HepG2 (cell line): ENCODE measurements at regions not wholly inside any gene's neighbourhood (a gene's known extent, or its start where the extent isn't known, plus 50 kb on each side); places are given as distances from the start of the nearest gene placed in this dataset.

Experiments used
- ATAC-seq: fragments of 200-7000 bp; cut with Tn5 transposase; 3 replicates; pipeline ENCODE4 v1.9.1; 2020; ENCODE audit warnings: mild to moderate bottlenecking, moderate library complexity
- BruUV-seq: library from RNA; stranded (reverse); fragments of 400-500 nt; replicated peaks from 2 replicates; lab custom pipeline; 2021; lab: Mats Ljungman, UMichigan
- CTCF ChIA-PET: fragments of 300-600 bp; formaldehyde crosslinking; extraction: SDS; loops from one replicate; lab custom pipeline; 2021; ENCODE audit warnings: low total read pairs, inconsistent platforms, low intra/inter-chr PET ratio; lab: Yijun Ruan, JAX
- POLR2A ChIA-PET: fragments of 350-600 bp; sonication (Branson Sonifier 250); formaldehyde crosslinking; loops from one replicate; lab custom pipeline; 2020; ENCODE audit warnings: antibody characterized with exemption, inconsistent platforms; lab: Yijun Ruan, JAX
- DNase-seq: peaks from one replicate; pipeline ENCODE4 v3.0.0-alpha.2; 2015; ENCODE audit warnings: low spot score
- FAIRE-seq: peaks from 3 replicates; lab custom pipeline; 2011; peaks lifted over from hg19 to GRCh38; lab: Jason Lieb, UNC
- H2AFZ ChIP-seq: one replicate; pipeline ENCODE4 v1.6.1; 2011; ENCODE audit warnings: low read length, inconsistent platforms
- H3K27ac ChIP-seq: fragments of 300-600 bp; 3 replicates; pipeline ENCODE4 v1.8.0; 2011; ENCODE audit warnings: mixed run types, mild to moderate bottlenecking, mixed read lengths, low read length, inconsistent platforms; ENCODE audit not compliant: insufficient read depth; ENCODE audit errors: extremely low read length
- H3K27me3 ChIP-seq, 2 experiments: fragments of 200-600 bp in 1 of 2; 2 replicates in 1 of 2; 3 replicates in 1 of 2; pipeline versions ENCODE4 v1.6.0 to v1.8.0; 2011; ENCODE audit warnings: low read length in 2 of 2, mild to moderate bottlenecking in 2 of 2, moderate library complexity in 2 of 2, inconsistent platforms in 1 of 2; ENCODE audit not compliant: insufficient read depth in 2 of 2, control insufficient read depth in 1 of 2
- H3K36me3 ChIP-seq, 2 experiments: fragments of 200-600 bp in 1 of 2; replicated peaks in 1 of 2; 2 replicates in 1 of 2; 3 replicates in 1 of 2; pipeline versions ENCODE4 v1.5.1 to v1.8.0; 2011; ENCODE audit warnings: low read length in 2 of 2, inconsistent platforms in 1 of 2; ENCODE audit not compliant: insufficient read depth in 2 of 2, control insufficient read depth in 1 of 2
- H3K4me1 ChIP-seq: 2 replicates; pipeline ENCODE4 v1.5.1; 2012; ENCODE audit warnings: low read length, inconsistent platforms; ENCODE audit not compliant: insufficient read depth
- H3K4me2 ChIP-seq: 2 replicates; pipeline ENCODE4 v1.6.0; 2011; ENCODE audit warnings: low read depth, low read length, inconsistent platforms
- H3K4me3 ChIP-seq, 3 experiments: fragments of 200-600 bp in 1 of 3; sonication (generic), shearing (Covaris generic) in 1 of 3; replicated peaks in 1 of 3; 2 replicates each; pipeline ENCODE4 v1.5.1; 2011 to 2016; ENCODE audit warnings: low read length in 3 of 3, inconsistent platforms in 2 of 3, low read depth in 2 of 3, mild to moderate bottlenecking in 2 of 3, control low read depth in 1 of 3, mixed read lengths in 1 of 3; ENCODE audit not compliant: insufficient read depth in 1 of 3
- H3K79me2 ChIP-seq: one replicate; pipeline ENCODE4 v1.6.1; 2011; ENCODE audit warnings: low read length, inconsistent platforms; ENCODE audit not compliant: insufficient read depth
- H3K9ac ChIP-seq: 2 replicates; pipeline ENCODE4 v1.6.0; 2011; ENCODE audit warnings: mild to moderate bottlenecking, low read depth, low read length, inconsistent platforms; ENCODE audit not compliant: insufficient read depth
- H3K9me3 ChIP-seq: 2 replicates; pipeline ENCODE4 v1.5.1; 2012; ENCODE audit warnings: mild to moderate bottlenecking, low read length
- H4K20me1 ChIP-seq: 2 replicates; pipeline ENCODE4 v1.6.0; 2011; ENCODE audit warnings: inconsistent platforms, mild to moderate bottlenecking, low read length, moderate library complexity; ENCODE audit not compliant: insufficient read depth
- EHMT2 ChIP-seq: fragments of 200-600 bp; sonication (generic); IDR thresholded peaks from 2 replicates; pipeline ENCODE4 v1.7.0; 2017; ENCODE audit warnings: antibody characterized with exemption, low read depth, low read length, borderline replicate concordance
- FOXC1 ChIP-seq: sonication (generic); formaldehyde crosslinking; IDR thresholded peaks from 2 replicates; pipeline ENCODE4 v1.8.0; 2022; ENCODE audit warnings: mild to moderate bottlenecking, missing genetic modification reagents, borderline replicate concordance
- FOXP4 ChIP-seq: sonication (generic); formaldehyde crosslinking; IDR thresholded peaks from 2 replicates; pipeline ENCODE4 v1.4.0; 2020; ENCODE audit warnings: missing genetic modification reagents
- GFI1 ChIP-seq: sonication (generic); formaldehyde crosslinking; IDR thresholded peaks from 2 replicates; pipeline ENCODE4 v1.5.0; 2020; ENCODE audit warnings: missing genetic modification reagents, mild to moderate bottlenecking, borderline replicate concordance
- GRHL1 ChIP-seq: sonication (generic); formaldehyde crosslinking; conservative IDR thresholded peaks from 2 replicates; pipeline ENCODE4 v1.8.0; 2022; ENCODE audit warnings: missing genetic modification reagents
- HCFC1 ChIP-seq: fragments of 150-350 bp; IDR thresholded peaks from 2 replicates; pipeline ENCODE4 v1.6.1; 2014; ENCODE audit warnings: low read depth, low read length
- HNF4G ChIP-seq, 2 experiments: sonication (generic) in 1 of 2; formaldehyde crosslinking in 1 of 2; IDR thresholded peaks; 2 replicates each; pipeline versions ENCODE4 v1.4.0 to v1.6.1; 2011 to 2020; ENCODE audit warnings: borderline replicate concordance in 2 of 2, low read depth in 2 of 2, mild to moderate bottlenecking in 2 of 2, low read length in 1 of 2, missing genetic modification reagents in 1 of 2, moderate library complexity in 1 of 2
- MLXIP ChIP-seq: sonication (generic); formaldehyde crosslinking; IDR thresholded peaks from 2 replicates; pipeline ENCODE4 v1.9.0; 2021; ENCODE audit warnings: missing genetic modification reagents, borderline replicate concordance
- RNF2 ChIP-seq: fragments of 450-650 bp; conservative IDR thresholded peaks from 2 replicates; pipeline ENCODE4 v1.6.1; 2016; ENCODE audit warnings: low read depth
- SNAI1 ChIP-seq: sonication (generic); formaldehyde crosslinking; IDR thresholded peaks from 2 replicates; pipeline ENCODE4 v1.5.0; 2020; ENCODE audit warnings: mild to moderate bottlenecking, missing genetic modification reagents, borderline replicate concordance
- SRSF9 ChIP-seq: fragments of 200-400 bp; formaldehyde crosslinking; IDR thresholded peaks from 2 replicates; pipeline ENCODE4 v1.6.1; 2018; ENCODE audit warnings: borderline replicate concordance, mild to moderate bottlenecking, low read depth, low read length; ENCODE audit not compliant: insufficient read depth, poor library complexity, severe bottlenecking
- TFAP4 ChIP-seq: sonication (generic); IDR thresholded peaks from 2 replicates; pipeline ENCODE4 v1.6.1; 2016; ENCODE audit warnings: low read depth, borderline replicate concordance
- ZNF484 ChIP-seq: sonication (generic); formaldehyde crosslinking; IDR thresholded peaks from 2 replicates; pipeline ENCODE4 v1.5.1; 2020; ENCODE audit warnings: mild to moderate bottlenecking, low read depth, missing genetic modification reagents, borderline replicate concordance
- ZNF564 ChIP-seq: sonication (generic); formaldehyde crosslinking; IDR thresholded peaks from 2 replicates; pipeline ENCODE4 v1.8.1; 2023; ENCODE audit warnings: mild to moderate bottlenecking, missing genetic modification reagents
- ZNF766 ChIP-seq: sonication (generic); formaldehyde crosslinking; IDR thresholded peaks from 2 replicates; pipeline ENCODE4 v1.5.0; 2020; ENCODE audit warnings: missing genetic modification reagents, borderline replicate concordance
- ZSCAN12 ChIP-seq: sonication (generic); formaldehyde crosslinking; IDR thresholded peaks from 2 replicates; pipeline ENCODE4 v1.9.0; 2021; ENCODE audit warnings: mild to moderate bottlenecking, missing genetic modification reagents
- ZSCAN30 ChIP-seq: sonication (generic); formaldehyde crosslinking; IDR thresholded peaks from 2 replicates; pipeline ENCODE4 v1.5.0; 2020; ENCODE audit warnings: mild to moderate bottlenecking, missing genetic modification reagents
- in situ Hi-C: cut with HindIII; loops from 2 replicates; pipeline ENCODE4 v1.10.0; 2017; ENCODE audit warnings: low pct_unique_long_range_greater_than_20kb; ENCODE audit not compliant: extremely low pct_ligation_motif_present
- intact Hi-C: fragments of 100-400 bp; cut with micrococcal nuclease; formaldehyde crosslinking; loops from one replicate; pipeline ENCODE4 v1.10.0; 2022; ENCODE audit not compliant: unreplicated experiment

GRCh38 chrX:10350221-10350620 is 193.4 kb downstream of the CLCN4 start:
- Histone ChIP-seq H3K9ac (no peak overlapping the region), H3K4me1 (no peaks in the 10 kb centered on the region), H3K36me3 (no peaks in the 10 kb centered on the region), H3K79me2 (no peaks in the 10 kb centered on the region), H3K4me2 (no peak overlapping the region), H3K9me3 (no peaks in the 10 kb centered on the region), H3K4me3 (no peak overlapping the region), H3K27ac (no peak overlapping the region), H4K20me1 (no peaks in the 10 kb centered on the region), H2AFZ (no peak overlapping the region)
- POLR2A ChIA-PET: no interaction called here
- FAIRE-seq: no peak
- no peak for DNase-seq
- ATAC-seq: no peak
- TF ChIP-seq MLXIP (CRISPR knock-in tag) (no peak), GRHL1 (no peak), ZNF766 (CRISPR knock-in tag) (no peak), FOXC1 (CRISPR knock-in tag) (no peak), TFAP4 (no peak), ZNF564 (CRISPR knock-in tag) (no peak), ZNF484 (CRISPR knock-in tag) (no peak), SNAI1 (CRISPR knock-in tag) (no peak), GFI1 (CRISPR knock-in tag) (no peak), FOXP4 (CRISPR knock-in tag) (no peak), HNF4G (IDR thresholded peaks at IDR 0.05; ENCODE audit: borderline replicate concordance, low read depth, low read length) (no peak), HNF4G (CRISPR knock-in tag; IDR thresholded peaks at IDR 0.05; ENCODE audit: borderline replicate concordance, low read depth) (no peak), SRSF9 (no peak), ZSCAN30 (CRISPR knock-in tag) (no peak), ZSCAN12 (CRISPR knock-in tag) (no peak), RNF2 (no peak), HCFC1 (no peak), EHMT2 (no peak)
- TF ChIP-seq, all 625 proteins: peak for 0
- no TSS peak for BruUV-seq
- intact Hi-C loops (no loop called here), in situ Hi-C loops (no loop called here)
- no peaks in the 10 kb centered on the region for H3K27me3 ChIP-seq
- CTCF ChIA-PET: no interaction called here
